IMR-90 (cell line): ENCODE measurements at regions not wholly inside any gene's neighbourhood (a gene's known extent, or its start where the extent isn't known, plus 50 kb on each side); places are given as distances from the start of the nearest gene placed in this dataset.

Experiments used
- ATAC-seq: fragments of 200-7000 bp; cut with Tn5 transposase; 2 replicates; pipeline ENCODE4 v1.9.1; 2020; ENCODE audit warnings: low read depth, mild to moderate bottlenecking, moderate library complexity
- BruUV-seq: library from RNA; stranded (reverse); fragments of 400-500 nt; replicated peaks from 2 replicates; lab custom pipeline; 2021; lab: Mats Ljungman, UMichigan
- CTCF ChIA-PET: fragments of 300-600 bp; formaldehyde crosslinking; extraction: SDS; loops from one replicate; lab custom pipeline; 2021; ENCODE audit warnings: antibody characterized with exemption; lab: Yijun Ruan, JAX
- POLR2A ChIA-PET: fragments of 300-600 bp; sonication (Branson Sonifier 250); formaldehyde crosslinking; loops from one replicate; lab custom pipeline; 2022; ENCODE audit warnings: antibody characterized with exemption; ENCODE audit not compliant: unreplicated experiment; lab: Charles Lee
- DNase-seq: peaks from one replicate; pipeline ENCODE4 v3.0.0; 2013
- H2AFZ ChIP-seq: replicated peaks from 2 replicates; pipeline ENCODE3; 2013; ENCODE audit warnings: low read length, mild to moderate bottlenecking; ENCODE audit not compliant: poor library complexity
- H2AK5ac ChIP-seq: 2 replicates; pipeline ENCODE4 v1.6.1; 2013; ENCODE audit warnings: low read depth, low read length, inconsistent platforms
- H2AK9ac ChIP-seq: replicated peaks from 2 replicates; pipeline ENCODE3; 2013; ENCODE audit warnings: mild to moderate bottlenecking, low read depth, low read length, moderate library complexity; ENCODE audit not compliant: poor library complexity
- H2BK120ac ChIP-seq: 2 replicates; pipeline ENCODE4 v1.6.1; 2013; ENCODE audit warnings: low read depth, low read length, inconsistent platforms
- H2BK15ac ChIP-seq: 3 replicates; pipeline ENCODE4 v1.6.1; 2013; ENCODE audit warnings: low read depth, low read length, inconsistent platforms
- H2BK20ac ChIP-seq: 2 replicates; pipeline ENCODE4 v1.6.1; 2013; ENCODE audit warnings: low read depth, mild to moderate bottlenecking, inconsistent platforms, low read length, moderate library complexity
- H2BK5ac ChIP-seq: 2 replicates; pipeline ENCODE4 v1.6.1; 2013; ENCODE audit warnings: mild to moderate bottlenecking, low read depth, low read length, inconsistent platforms; ENCODE audit not compliant: poor library complexity, severe bottlenecking
- H3K14ac ChIP-seq: replicated peaks from 2 replicates; pipeline ENCODE4 v1.6.1; 2013; ENCODE audit warnings: low read depth, low read length, inconsistent platforms
- H3K18ac ChIP-seq: 2 replicates; pipeline ENCODE4 v1.6.1; 2013; ENCODE audit warnings: low read depth, low read length, control low read depth
- H3K23ac ChIP-seq: 2 replicates; pipeline ENCODE4 v1.6.1; 2013; ENCODE audit warnings: low read depth, low read length, inconsistent platforms
- H3K27ac ChIP-seq: 2 replicates; pipeline ENCODE4 v1.5.1; 2013; ENCODE audit warnings: mild to moderate bottlenecking, control low read depth, low read length; ENCODE audit not compliant: insufficient read depth
- H3K27me3 ChIP-seq: 2 replicates; pipeline ENCODE4 v1.6.1; 2013; ENCODE audit warnings: low read length; ENCODE audit not compliant: control insufficient read depth, insufficient read depth
- H3K36me3 ChIP-seq: 2 replicates; pipeline ENCODE4 v1.6.1; 2013; ENCODE audit warnings: low read length, mixed read lengths; ENCODE audit not compliant: control insufficient read depth, insufficient read depth
- H3K4ac ChIP-seq: 2 replicates; pipeline ENCODE4 v1.6.1; 2013; ENCODE audit warnings: low read depth, low read length, inconsistent platforms
- H3K4me1 ChIP-seq: 2 replicates; pipeline ENCODE4 v1.6.1; 2013; ENCODE audit warnings: low read length, mixed read lengths; ENCODE audit not compliant: control insufficient read depth, insufficient read depth
- H3K4me2 ChIP-seq: 2 replicates; pipeline ENCODE4 v1.6.1; 2013; ENCODE audit warnings: low read depth, mild to moderate bottlenecking, control low read depth, low read length, moderate library complexity
- H3K4me3 ChIP-seq: 2 replicates; pipeline ENCODE4 v1.5.1; 2013; ENCODE audit warnings: low read depth, mild to moderate bottlenecking, control low read depth, low read length, moderate library complexity; ENCODE audit not compliant: insufficient read depth
- H3K56ac ChIP-seq: 2 replicates; pipeline ENCODE4 v1.6.1; 2013; ENCODE audit warnings: low read length, inconsistent platforms; ENCODE audit not compliant: insufficient read depth; ENCODE audit errors: extremely low read depth
- H3K79me1 ChIP-seq, 2 experiments: 2 replicates each; pipeline ENCODE4 v1.6.1; 2013; ENCODE audit warnings: low read length in 2 of 2, inconsistent platforms in 1 of 2, low read depth in 1 of 2
- H3K9ac ChIP-seq: 2 replicates; pipeline ENCODE4 v1.6.1; 2013; ENCODE audit warnings: low read depth, low read length, control low read depth
- H3K9me1 ChIP-seq: 2 replicates; pipeline ENCODE4 v1.6.1; 2013; ENCODE audit warnings: low read length, inconsistent platforms; ENCODE audit not compliant: insufficient read depth
- H3K9me3 ChIP-seq: 2 replicates; pipeline ENCODE4 v1.6.1; 2013; ENCODE audit warnings: low read length; ENCODE audit not compliant: control insufficient read depth, insufficient read depth
- H4K20me1 ChIP-seq: 2 replicates; pipeline ENCODE4 v1.6.1; 2013; ENCODE audit warnings: low read length, inconsistent platforms; ENCODE audit not compliant: insufficient read depth
- H4K5ac ChIP-seq: 2 replicates; pipeline ENCODE4 v1.6.1; 2013; ENCODE audit warnings: mild to moderate bottlenecking, low read depth, low read length, control low read depth
- H4K8ac ChIP-seq, 2 experiments: 2 replicates each; pipeline ENCODE4 v1.6.1; 2013; ENCODE audit warnings: low read depth in 2 of 2, low read length in 2 of 2, control low read depth in 1 of 2, inconsistent platforms in 1 of 2
- H4K91ac ChIP-seq: 2 replicates; pipeline ENCODE4 v1.6.1; 2013; ENCODE audit warnings: low read depth, low read length, inconsistent platforms; ENCODE audit not compliant: insufficient read depth
- FOS ChIP-seq: fragments of 150-350 bp; IDR thresholded peaks from 2 replicates; pipeline ENCODE4 v1.6.1; 2016; ENCODE audit warnings: low read depth, low read length
- MXI1 ChIP-seq: IDR thresholded peaks from 2 replicates; pipeline ENCODE4 v1.6.1; 2012; ENCODE audit warnings: low read depth, mild to moderate bottlenecking, low read length, moderate library complexity, borderline replicate concordance
- NFE2L2 ChIP-seq: fragments of 150-350 bp; IDR thresholded peaks from 2 replicates; pipeline ENCODE4 v1.6.1; 2016; ENCODE audit warnings: low read depth, mild to moderate bottlenecking, low read length
- RAD21 ChIP-seq: IDR thresholded peaks from 2 replicates; pipeline ENCODE4 v1.6.1; 2012; ENCODE audit warnings: low read length, improper control_type of control experiment
- WGBS, 2 experiments: methylation state at CpG; one replicate each; pipeline versions ENCODE4 v1.1.5 to v1.1.7; 2013; ENCODE audit warnings: missing lambda C conversion rate in 2 of 2; ENCODE audit not compliant: insufficient read length in 1 of 2; ENCODE audit errors: extremely low coverage in 2 of 2; 5-methylcytosine and 5-hydroxymethylcytosine counted together
- dilution Hi-C: fragments of 300-500 bp; cut with HindIII; formaldehyde crosslinking; loops from one replicate; pipeline ENCODE4 v1.14.3; 2018; ENCODE audit warnings: low sequenced_read_pairs; ENCODE audit not compliant: unreplicated experiment
- in situ Hi-C: fragments of 300-500 bp; cut with MboI; formaldehyde crosslinking; loops from 3 replicates; pipeline ENCODE4 v1.14.3; 2019; ENCODE audit warnings: low sequenced_read_pairs, inconsistent platforms, mixed read lengths
- intact Hi-C: fragments of 100-400 bp; cut with micrococcal nuclease; formaldehyde crosslinking; loops from 2 replicates; pipeline ENCODE4 v1.10.0; 2022
- TF ChIP-seq, protein P1 (sequence below): conservative IDR thresholded peaks from 2 replicates; pipeline ENCODE4 v1.5.1; 2012; ENCODE audit warnings: mild to moderate bottlenecking, low read depth, low read length, improper control_type of control experiment

DNA sequence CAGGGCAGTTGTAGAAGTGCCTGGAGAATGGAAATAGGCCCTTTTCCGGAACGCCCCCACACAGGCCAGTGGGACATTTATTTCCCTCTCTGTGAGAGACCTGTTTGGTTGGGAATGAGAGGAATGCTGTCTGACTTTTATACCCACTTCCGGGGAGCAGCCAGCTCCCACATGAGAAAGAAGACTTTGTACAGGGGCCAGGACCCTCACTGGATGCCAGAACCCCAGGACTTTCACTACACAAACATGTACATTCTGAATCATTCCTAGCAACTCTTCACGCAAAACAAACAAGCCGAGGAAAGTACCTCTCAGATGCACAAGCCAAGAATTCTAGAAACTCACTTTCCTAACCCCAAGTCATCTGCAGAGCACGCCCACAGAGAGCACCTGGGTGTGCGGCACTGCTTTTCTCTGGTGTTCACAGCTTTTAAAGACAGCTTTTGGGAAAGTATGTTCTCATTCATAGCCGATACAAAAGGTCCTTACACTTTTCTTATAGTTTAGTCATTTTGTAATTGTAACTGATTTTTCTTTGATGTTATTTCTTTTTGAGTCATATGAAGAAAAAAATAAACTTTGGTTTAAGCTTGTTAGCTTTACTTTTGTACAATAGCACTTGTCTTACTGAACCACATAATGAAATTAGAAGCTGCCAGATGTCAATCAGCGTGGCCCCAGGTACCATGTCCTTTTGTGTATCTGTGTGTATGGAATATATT lies 856.1 kb upstream of the ID2 start:
- Histone ChIP-seq H3K4me1 (no peaks in the 10 kb centered on the region), H3K56ac (no peak overlapping the region), H3K27ac (no peak overlapping the region), H4K5ac (no peak overlapping the region), H2BK15ac (no peak overlapping the region), H3K9ac (no peak overlapping the region), H3K23ac (no peak overlapping the region), H3K4me2 (no peak overlapping the region), H2AK5ac (no peak overlapping the region), H3K9me3 (no peaks in the 10 kb centered on the region), H3K79me1 (no peaks in the 10 kb centered on the region), H3K27me3 (no peaks in the 10 kb centered on the region), H3K4ac (no peak overlapping the region), H3K18ac (no peak overlapping the region), H2BK20ac (no peak overlapping the region), H2BK5ac (no peak overlapping the region), H3K14ac (no peak overlapping the region), H4K91ac (no peak overlapping the region), H4K20me1 (no peaks in the 10 kb centered on the region), H4K8ac (no peak overlapping the region), H2AFZ (no peak overlapping the region), H3K4me3 (no peak overlapping the region), H3K36me3 (no peaks in the 10 kb centered on the region), H2AK9ac (no peak overlapping the region), H2BK120ac (no peak overlapping the region), H3K9me1 (0 out of 2 replicates have a peak, but pooled peaks cover 3% of the 10 kb centered on the region)
- peak; percentile 17; the same call in 1 of the 2 replicates for ATAC-seq
- ChIA-PET CTCF (no interaction called here), POLR2A (no interaction called here)
- no TSS peak for BruUV-seq
- dilution Hi-C loops (no loop called here), intact Hi-C loops (no loop called here), in situ Hi-C loops (loop anchor here (25.0 kb wide), 1 partner anchor 862 kb away; the partner anchor contains the start of gene ID2)
- no CpG with 5 or more reads among the region's 9 CpGs for WGBS, 2 experiments
- TF ChIP-seq FOS (peak; percentile 13; the same call in 1 of the 2 replicates), NFE2L2 (no peak), MXI1 (no peak), RAD21 (no peak)
- TF ChIP-seq, protein P1, sequence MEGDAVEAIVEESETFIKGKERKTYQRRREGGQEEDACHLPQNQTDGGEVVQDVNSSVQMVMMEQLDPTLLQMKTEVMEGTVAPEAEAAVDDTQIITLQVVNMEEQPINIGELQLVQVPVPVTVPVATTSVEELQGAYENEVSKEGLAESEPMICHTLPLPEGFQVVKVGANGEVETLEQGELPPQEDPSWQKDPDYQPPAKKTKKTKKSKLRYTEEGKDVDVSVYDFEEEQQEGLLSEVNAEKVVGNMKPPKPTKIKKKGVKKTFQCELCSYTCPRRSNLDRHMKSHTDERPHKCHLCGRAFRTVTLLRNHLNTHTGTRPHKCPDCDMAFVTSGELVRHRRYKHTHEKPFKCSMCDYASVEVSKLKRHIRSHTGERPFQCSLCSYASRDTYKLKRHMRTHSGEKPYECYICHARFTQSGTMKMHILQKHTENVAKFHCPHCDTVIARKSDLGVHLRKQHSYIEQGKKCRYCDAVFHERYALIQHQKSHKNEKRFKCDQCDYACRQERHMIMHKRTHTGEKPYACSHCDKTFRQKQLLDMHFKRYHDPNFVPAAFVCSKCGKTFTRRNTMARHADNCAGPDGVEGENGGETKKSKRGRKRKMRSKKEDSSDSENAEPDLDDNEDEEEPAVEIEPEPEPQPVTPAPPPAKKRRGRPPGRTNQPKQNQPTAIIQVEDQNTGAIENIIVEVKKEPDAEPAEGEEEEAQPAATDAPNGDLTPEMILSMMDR: no peak
- DNase-seq: peak; percentile 68
